Gastroesophageal sphincter (tissue), 3 donors: ENCODE measurements at regions not wholly inside any gene's neighbourhood (a gene's known extent, or its start where the extent isn't known, plus 50 kb on each side); places are given as distances from the start of the nearest gene placed in this dataset.

Experiments used
- EP300 ChIP-seq: sonication (generic); formaldehyde crosslinking; IDR thresholded peaks from one replicate; pipeline ENCODE4 v1.6.1; 2017; ENCODE audit warnings: antibody characterized with exemption, mild to moderate bottlenecking
- POLR2A ChIP-seq, 2 donors: fragments of 450-650 bp; IDR thresholded peaks; one replicate each; pipeline ENCODE4 v1.6.1; 2017; ENCODE audit warnings: antibody characterized with exemption in 2 of 2, mild to moderate bottlenecking in 2 of 2, moderate library complexity in 1 of 2
- TF ChIP-seq, protein P1 (sequence below), 4 experiments: fragments of 200-600 bp in 2 of 4; fragments of 450-650 bp in 2 of 4; sonication (generic) in 1 of 4; IDR thresholded peaks; one replicate each; pipeline ENCODE4 v1.5.1; 2017 to 2019; ENCODE audit warnings: antibody characterized with exemption in 4 of 4, mild to moderate bottlenecking in 2 of 4, moderate library complexity in 2 of 4

DNA sequence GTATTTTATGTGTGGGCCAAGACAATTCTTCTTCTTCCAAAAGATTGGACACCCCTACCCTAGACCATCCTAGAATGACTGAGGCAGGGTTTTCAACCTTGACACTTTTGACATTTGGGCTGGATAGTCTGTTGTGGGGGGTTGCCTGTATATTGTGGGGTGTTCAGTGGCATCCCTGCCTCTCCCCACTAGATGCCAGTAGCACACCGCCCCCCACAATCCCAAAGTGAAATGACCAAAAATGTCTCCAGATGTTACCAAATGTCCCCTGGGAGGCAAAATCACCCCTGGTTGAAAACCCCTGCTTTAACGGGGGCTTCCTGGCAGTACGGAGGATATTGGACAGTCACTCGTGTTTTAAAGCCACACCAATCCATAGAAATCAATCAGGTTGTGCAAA is 219.6 kb downstream of the PHETA1 start:
- TF ChIP-seq EP300 (no peak), POLR2A (IDR thresholded peaks at IDR 0.05) (no peak)
- TF ChIP-seq, protein P1, sequence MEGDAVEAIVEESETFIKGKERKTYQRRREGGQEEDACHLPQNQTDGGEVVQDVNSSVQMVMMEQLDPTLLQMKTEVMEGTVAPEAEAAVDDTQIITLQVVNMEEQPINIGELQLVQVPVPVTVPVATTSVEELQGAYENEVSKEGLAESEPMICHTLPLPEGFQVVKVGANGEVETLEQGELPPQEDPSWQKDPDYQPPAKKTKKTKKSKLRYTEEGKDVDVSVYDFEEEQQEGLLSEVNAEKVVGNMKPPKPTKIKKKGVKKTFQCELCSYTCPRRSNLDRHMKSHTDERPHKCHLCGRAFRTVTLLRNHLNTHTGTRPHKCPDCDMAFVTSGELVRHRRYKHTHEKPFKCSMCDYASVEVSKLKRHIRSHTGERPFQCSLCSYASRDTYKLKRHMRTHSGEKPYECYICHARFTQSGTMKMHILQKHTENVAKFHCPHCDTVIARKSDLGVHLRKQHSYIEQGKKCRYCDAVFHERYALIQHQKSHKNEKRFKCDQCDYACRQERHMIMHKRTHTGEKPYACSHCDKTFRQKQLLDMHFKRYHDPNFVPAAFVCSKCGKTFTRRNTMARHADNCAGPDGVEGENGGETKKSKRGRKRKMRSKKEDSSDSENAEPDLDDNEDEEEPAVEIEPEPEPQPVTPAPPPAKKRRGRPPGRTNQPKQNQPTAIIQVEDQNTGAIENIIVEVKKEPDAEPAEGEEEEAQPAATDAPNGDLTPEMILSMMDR (IDR thresholded peaks at IDR 0.05): no peak
